ENCODE measurements at regions not wholly inside any gene's neighbourhood (a gene's known extent, or its start where the extent isn't known, plus 50 kb on each side); places are given as distances from the start of the nearest gene placed in this dataset.
"Not testable (repeated sequence)": the region's sequence is repeated elsewhere in the genome, so short reads cannot be mapped to it uniquely, and the experiment has no call there.

DNA sequence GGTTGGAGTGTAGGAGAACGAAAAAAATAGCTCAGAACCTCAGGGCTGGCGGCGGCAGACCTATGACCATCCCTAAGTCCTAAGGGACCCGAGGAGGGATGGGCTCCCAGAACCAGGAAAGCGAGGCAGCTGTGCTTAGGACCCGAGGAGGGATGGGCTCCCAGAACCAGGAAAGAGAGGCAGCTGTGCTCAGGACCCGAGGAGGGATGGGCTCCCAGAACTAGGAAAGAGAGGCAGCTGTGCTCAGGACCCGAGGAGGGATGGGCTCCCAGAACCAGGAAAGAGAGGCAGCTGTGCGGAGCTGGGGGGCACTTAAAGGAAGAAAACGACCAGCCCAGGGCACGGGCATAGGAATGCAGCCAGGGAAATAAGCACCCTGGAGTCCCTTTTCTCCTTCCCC lies 125.0 kb upstream of the DLG1 start:
- WGBS (ENCODE audit: insufficient coverage) = 64% methylated on average over 9 of the region's 11 CpGs
- H3K36me3 ChIP-seq (ENCODE audit: control insufficient read depth, insufficient read depth, low read length) = no peaks in the 10 kb centered on the region
- peaks cover 15% of the 10 kb centered on the region for H3K4me1 ChIP-seq (ENCODE audit: control insufficient read depth, insufficient read depth, low read length)
- no peaks in the 10 kb centered on the region for H3K27me3 ChIP-seq (ENCODE audit: control insufficient read depth, insufficient read depth, low read length)
- H3K27ac ChIP-seq (ENCODE audit: low read length) = no peak overlapping the region
- no peak for DNase-seq
- no peaks in the 10 kb centered on the region for H3K9me3 ChIP-seq (replicated peaks; ENCODE audit: control insufficient read depth, low read depth, low read length)
- no peak overlapping the region for H3K4me3 ChIP-seq (ENCODE audit: low read length)

DNA sequence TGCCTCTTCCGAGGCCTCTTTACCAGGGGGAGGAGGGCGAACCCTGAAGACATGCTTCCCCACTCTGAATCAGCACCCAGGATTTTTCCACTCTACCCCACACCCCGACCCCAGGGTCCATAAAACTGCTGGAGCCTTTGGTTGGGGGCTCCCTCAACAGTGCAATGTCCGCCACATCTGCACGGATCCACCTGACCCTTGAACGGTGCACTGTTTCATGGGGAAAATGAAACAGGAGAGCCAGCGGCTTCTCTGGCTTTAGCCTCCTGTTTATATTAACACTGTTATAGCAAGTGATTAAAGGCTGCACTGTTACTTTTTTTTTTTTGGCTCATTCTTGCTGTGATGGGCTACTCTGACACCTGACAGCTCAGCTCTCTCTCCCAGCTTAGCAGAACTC lies 124.1 kb upstream of the DLG1 start:
- Histone ChIP-seq H3K27me3 (ENCODE audit: control insufficient read depth, insufficient read depth, low read length) (no peaks in the 10 kb centered on the region), H3K4me1 (ENCODE audit: control insufficient read depth, insufficient read depth, low read length) (peaks cover 6% of the 10 kb centered on the region), H3K27ac (ENCODE audit: low read length) (no peak overlapping the region), H3K36me3 (ENCODE audit: control insufficient read depth, insufficient read depth, low read length) (no peaks in the 10 kb centered on the region), H3K4me3 (ENCODE audit: low read length) (no peak overlapping the region), H3K9me3 (replicated peaks; ENCODE audit: control insufficient read depth, low read depth, low read length) (no peaks in the 10 kb centered on the region)
- no CpG with 5 or more reads among the region's 7 CpGs for WGBS (ENCODE audit: insufficient coverage)
- DNase-seq = no peak

DNA sequence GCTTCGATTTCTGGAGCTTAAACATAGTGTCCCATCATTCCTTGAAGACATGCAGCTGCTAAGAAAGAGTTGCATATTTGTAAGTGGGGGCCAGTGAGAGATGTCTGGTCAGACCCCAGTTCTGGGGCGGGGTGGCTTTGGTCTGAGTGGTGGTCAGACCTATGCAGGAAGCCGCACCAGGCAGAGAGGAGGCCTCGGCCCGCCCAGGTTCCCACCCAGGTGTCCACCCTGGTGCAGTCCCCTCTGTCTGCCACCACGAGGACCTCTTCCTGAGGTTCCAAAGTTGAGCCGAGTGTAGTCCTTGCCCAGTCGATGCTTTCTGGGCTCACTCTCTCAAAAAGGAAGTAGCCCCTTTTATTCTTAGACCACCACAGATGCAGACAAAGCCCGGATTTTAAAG lies 122.6 kb upstream of the DLG1 start:
- Histone ChIP-seq H3K27me3 (ENCODE audit: control insufficient read depth, insufficient read depth, low read length) (no peaks in the 10 kb centered on the region), H3K27ac (ENCODE audit: low read length) (no peak overlapping the region), H3K4me3 (ENCODE audit: low read length) (no peak overlapping the region), H3K36me3 (ENCODE audit: control insufficient read depth, insufficient read depth, low read length) (no peaks in the 10 kb centered on the region), H3K4me1 (ENCODE audit: control insufficient read depth, insufficient read depth, low read length) (peaks cover 4% of the 10 kb centered on the region), H3K9me3 (replicated peaks; ENCODE audit: control insufficient read depth, low read depth, low read length) (no peaks in the 10 kb centered on the region)
- no peak for DNase-seq
- 92% methylated on average over 6 of the region's 9 CpGs for WGBS (ENCODE audit: insufficient coverage)

DNA sequence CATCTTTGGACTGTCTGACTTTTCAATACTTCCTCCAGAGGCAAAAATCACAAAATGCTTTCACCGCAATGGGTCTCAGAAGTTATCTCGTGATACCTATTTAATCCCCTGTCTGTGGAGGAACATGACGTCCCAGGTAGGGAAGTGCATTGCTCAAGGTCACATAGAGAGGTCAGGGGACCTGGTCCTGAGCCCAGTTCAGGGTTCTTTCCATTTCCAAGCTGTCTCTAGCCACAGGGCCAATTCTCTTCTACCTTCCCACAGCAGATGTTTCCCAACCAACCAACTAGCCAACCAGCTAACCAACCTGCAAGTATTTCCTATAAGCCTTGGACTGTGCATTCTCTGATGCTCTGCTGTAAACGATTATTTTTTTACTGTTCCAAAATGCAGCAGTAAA lies 122.2 kb upstream of the DLG1 start:
- no peak for DNase-seq
- WGBS (ENCODE audit: insufficient coverage) = 75% methylated on average over 1 of the region's 4 CpGs
- Histone ChIP-seq H3K36me3 (ENCODE audit: control insufficient read depth, insufficient read depth, low read length) (no peaks in the 10 kb centered on the region), H3K27ac (ENCODE audit: low read length) (peak overlapping the region; percentile 69), H3K4me3 (ENCODE audit: low read length) (no peak overlapping the region), H3K9me3 (replicated peaks; ENCODE audit: control insufficient read depth, low read depth, low read length) (no peaks in the 10 kb centered on the region), H3K27me3 (ENCODE audit: control insufficient read depth, insufficient read depth, low read length) (no peaks in the 10 kb centered on the region), H3K4me1 (ENCODE audit: control insufficient read depth, insufficient read depth, low read length) (peaks cover 2% of the 10 kb centered on the region)

DNA sequence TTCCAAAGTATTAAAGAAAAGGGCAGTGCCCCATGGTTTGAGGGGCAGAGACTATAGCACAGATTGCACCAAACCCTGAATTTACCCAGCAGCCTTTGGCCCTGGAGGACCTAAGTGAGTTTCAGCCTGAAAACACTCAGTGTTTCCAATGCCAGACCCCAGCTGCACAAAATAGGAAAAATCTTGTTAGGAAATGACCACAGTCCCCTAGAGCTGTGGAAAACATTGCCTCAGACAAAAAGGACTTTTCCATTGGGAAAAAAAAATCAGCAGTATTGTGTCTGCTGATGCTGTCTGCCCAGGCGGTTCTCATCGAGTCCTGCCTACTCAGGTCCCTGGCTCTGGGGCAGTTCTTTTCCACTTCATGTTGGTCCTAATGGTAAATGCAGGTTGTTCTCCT lies 121.7 kb upstream of the DLG1 start:
- Histone ChIP-seq H3K27me3 (ENCODE audit: control insufficient read depth, insufficient read depth, low read length) (no peaks in the 10 kb centered on the region), H3K27ac (ENCODE audit: low read length) (peak overlapping the region; percentile 69), H3K9me3 (replicated peaks; ENCODE audit: control insufficient read depth, low read depth, low read length) (no peaks in the 10 kb centered on the region), H3K4me1 (ENCODE audit: control insufficient read depth, insufficient read depth, low read length) (peaks cover 2% of the 10 kb centered on the region), H3K4me3 (ENCODE audit: low read length) (no peak overlapping the region), H3K36me3 (ENCODE audit: control insufficient read depth, insufficient read depth, low read length) (no peaks in the 10 kb centered on the region)
- DNase-seq = peak; percentile 87
- WGBS (ENCODE audit: insufficient coverage) = 17% methylated on average over 2 of the region's 2 CpGs

DNA sequence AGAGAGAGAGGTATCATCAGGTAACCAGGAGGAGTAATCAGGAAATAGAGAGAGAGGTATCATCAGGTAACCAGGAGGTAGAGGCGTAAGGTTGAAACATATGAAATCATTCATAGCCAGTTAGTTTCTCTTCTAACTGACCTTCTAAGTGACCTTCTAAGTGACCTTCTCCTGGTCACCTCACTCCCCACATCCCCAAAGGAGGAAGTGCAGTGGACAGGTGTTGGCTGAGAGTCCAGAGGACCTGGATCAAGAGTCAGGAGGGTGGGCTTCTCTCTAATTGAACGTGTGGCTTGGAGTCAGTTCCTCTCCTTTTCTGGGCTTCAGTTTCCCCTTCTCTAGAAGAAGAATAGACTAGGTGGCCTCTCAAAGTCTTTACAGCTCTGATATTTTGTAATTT lies 121.3 kb upstream of the DLG1 start:
- no CpG with 5 or more reads among the region's 2 CpGs for WGBS (ENCODE audit: insufficient coverage)
- H3K9me3 ChIP-seq (replicated peaks; ENCODE audit: control insufficient read depth, low read depth, low read length) = no peaks in the 10 kb centered on the region
- H3K36me3 ChIP-seq (ENCODE audit: control insufficient read depth, insufficient read depth, low read length) = no peaks in the 10 kb centered on the region
- no peak for DNase-seq
- peak overlapping the region; percentile 51 for H3K27ac ChIP-seq (ENCODE audit: low read length)
- peaks cover 2% of the 10 kb centered on the region for H3K4me1 ChIP-seq (ENCODE audit: control insufficient read depth, insufficient read depth, low read length)
- no peaks in the 10 kb centered on the region for H3K27me3 ChIP-seq (ENCODE audit: control insufficient read depth, insufficient read depth, low read length)
- no peak overlapping the region for H3K4me3 ChIP-seq (ENCODE audit: low read length)

DNA sequence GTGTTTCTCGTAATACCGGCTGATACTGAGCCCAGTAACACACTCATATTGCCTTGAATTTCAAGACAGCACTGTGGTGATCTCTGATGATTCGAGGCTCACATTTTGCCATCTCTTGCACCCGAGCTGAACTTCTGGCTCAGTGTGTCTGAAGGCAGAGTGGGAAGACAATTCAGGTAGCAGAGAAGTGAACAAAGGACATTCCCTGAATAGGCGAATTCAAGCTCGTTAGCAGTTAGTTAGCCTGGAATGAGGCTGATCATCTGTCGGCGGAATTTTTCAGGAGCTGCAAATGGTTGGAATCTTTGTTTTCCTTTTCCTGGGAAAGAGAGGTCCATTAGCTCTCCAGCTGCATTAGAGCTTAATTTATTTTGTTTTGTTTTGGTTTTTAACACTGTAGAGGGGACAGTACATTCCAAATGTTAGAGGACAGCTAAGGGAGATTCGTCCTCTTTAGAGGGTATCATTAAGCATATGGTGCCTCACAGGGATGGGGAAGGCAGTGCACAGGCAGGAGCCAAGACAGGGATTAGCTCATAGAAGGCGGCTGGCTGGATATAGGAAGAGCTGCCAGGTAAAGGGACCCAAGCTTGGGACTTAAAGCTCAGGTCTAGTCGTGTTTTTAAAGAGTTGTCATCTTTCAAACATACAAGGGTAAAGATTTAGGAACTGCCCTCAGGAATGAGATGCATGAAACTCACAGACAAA lies 119.7 kb upstream of the DLG1 start:
- H3K4me3 ChIP-seq (ENCODE audit: low read length) = no peak overlapping the region
- no peaks in the 10 kb centered on the region for H3K36me3 ChIP-seq (ENCODE audit: control insufficient read depth, insufficient read depth, low read length)
- H3K27ac ChIP-seq (ENCODE audit: low read length) = no peak overlapping the region
- no peak for DNase-seq
- no peaks in the 10 kb centered on the region for H3K27me3 ChIP-seq (ENCODE audit: control insufficient read depth, insufficient read depth, low read length)
- peaks cover 2% of the 10 kb centered on the region for H3K4me1 ChIP-seq (ENCODE audit: control insufficient read depth, insufficient read depth, low read length)
- 56% methylated on average over 8 of the region's 11 CpGs for WGBS (ENCODE audit: insufficient coverage)
- H3K9me3 ChIP-seq (replicated peaks; ENCODE audit: control insufficient read depth, low read depth, low read length) = no peaks in the 10 kb centered on the region

DNA sequence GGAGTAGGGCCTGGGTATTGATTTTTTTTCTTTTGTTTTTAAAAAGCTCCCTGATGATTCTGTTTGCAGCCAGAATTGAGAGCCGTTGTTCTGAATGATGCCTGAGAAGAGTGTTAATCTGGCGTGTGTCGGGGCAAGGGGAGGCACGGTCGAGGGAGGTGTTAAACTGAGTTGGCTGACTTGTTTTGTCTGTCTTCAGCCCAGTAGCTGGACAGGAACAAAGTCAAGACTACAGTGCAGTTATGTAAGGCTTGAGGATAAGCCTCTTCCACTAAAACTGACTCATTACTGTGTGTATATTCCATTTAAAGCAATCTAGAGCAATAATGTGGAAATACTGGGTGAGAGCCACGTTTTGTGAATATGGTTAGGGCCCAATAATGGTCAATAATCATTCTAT lies 119.0 kb upstream of the DLG1 start:
- no peaks in the 10 kb centered on the region for H3K27me3 ChIP-seq (ENCODE audit: control insufficient read depth, insufficient read depth, low read length)
- no peak for DNase-seq
- H3K4me1 ChIP-seq (ENCODE audit: control insufficient read depth, insufficient read depth, low read length) = peaks cover 2% of the 10 kb centered on the region
- H3K36me3 ChIP-seq (ENCODE audit: control insufficient read depth, insufficient read depth, low read length) = no peaks in the 10 kb centered on the region
- H3K27ac ChIP-seq (ENCODE audit: low read length) = no peak overlapping the region
- H3K9me3 ChIP-seq (replicated peaks; ENCODE audit: control insufficient read depth, low read depth, low read length) = no peaks in the 10 kb centered on the region
- no CpG with 5 or more reads among the region's 6 CpGs for WGBS (ENCODE audit: insufficient coverage)
- H3K4me3 ChIP-seq (ENCODE audit: low read length) = no peak overlapping the region

DNA sequence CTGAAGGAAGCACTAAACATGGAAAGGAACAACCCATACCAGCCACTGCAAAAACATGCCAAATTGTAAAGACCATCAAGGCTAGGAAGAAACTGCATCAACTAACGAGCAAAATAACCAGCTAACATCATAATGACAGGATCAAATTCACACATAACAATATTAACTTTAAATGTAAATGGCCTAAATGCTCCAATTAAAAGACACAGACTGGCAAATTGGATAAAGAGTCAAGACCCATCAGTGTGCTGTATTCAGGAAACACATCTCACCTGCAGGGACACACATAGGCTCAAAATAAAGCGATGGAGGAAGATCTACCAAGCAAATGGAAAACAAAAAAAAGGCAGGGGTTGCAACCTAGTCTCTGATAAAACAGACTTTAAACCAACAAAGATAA lies 113.5 kb upstream of the DLG1 start:
- WGBS (ENCODE audit: insufficient coverage) = no CpG with 5 or more reads among the region's 2 CpGs
- not testable (repeated sequence) for H3K9me3 ChIP-seq (replicated peaks; ENCODE audit: control insufficient read depth, low read depth, low read length); H3K27ac ChIP-seq (ENCODE audit: low read length); H3K4me3 ChIP-seq (ENCODE audit: low read length); H3K4me1 ChIP-seq (ENCODE audit: control insufficient read depth, insufficient read depth, low read length); DNase-seq; H3K36me3 ChIP-seq (ENCODE audit: control insufficient read depth, insufficient read depth, low read length); H3K27me3 ChIP-seq (ENCODE audit: control insufficient read depth, insufficient read depth, low read length)

DNA sequence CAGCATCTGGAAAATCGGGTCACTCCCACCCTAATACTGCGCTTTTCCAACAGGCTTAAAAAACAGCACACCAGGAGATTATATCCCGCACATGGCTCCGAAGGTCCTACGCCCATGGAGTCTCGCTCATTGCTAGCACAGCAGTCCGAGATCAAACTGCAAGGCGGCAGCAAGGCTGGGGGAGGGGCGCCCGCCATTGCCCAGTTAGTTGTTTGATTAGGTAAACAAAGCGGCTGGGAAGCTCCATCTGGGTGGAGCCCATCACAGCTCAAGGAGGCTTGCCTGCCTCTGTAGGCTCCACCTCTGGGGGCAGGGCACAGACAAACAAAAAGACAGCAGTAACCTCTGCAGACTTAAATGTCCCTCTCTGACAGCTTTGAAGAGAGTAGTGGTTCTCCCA lies 111.8 kb upstream of the DLG1 start:
- WGBS (ENCODE audit: insufficient coverage) = 100% methylated on average over 4 of the region's 11 CpGs
- DNase-seq; H3K36me3 ChIP-seq (ENCODE audit: control insufficient read depth, insufficient read depth, low read length); H3K9me3 ChIP-seq (replicated peaks; ENCODE audit: control insufficient read depth, low read depth, low read length); H3K27ac ChIP-seq (ENCODE audit: low read length); H3K4me3 ChIP-seq (ENCODE audit: low read length); H3K27me3 ChIP-seq (ENCODE audit: control insufficient read depth, insufficient read depth, low read length): not testable (repeated sequence)
- H3K4me1 ChIP-seq (ENCODE audit: control insufficient read depth, insufficient read depth, low read length) = peaks cover 14% of the 10 kb centered on the region

All from muscle of leg (tissue), 3 donors.